Mucosa of rectum (tissue), 2 donors: ENCODE measurements at regions not wholly inside any gene's neighbourhood (a gene's known extent, or its start where the extent isn't known, plus 50 kb on each side); places are given as distances from the start of the nearest gene placed in this dataset.

Experiments used
- H3K27ac ChIP-seq, 2 donors: one replicate each; pipeline ENCODE4 v1.7.0; 2013; ENCODE audit warnings: inconsistent platforms in 2 of 2, low read depth in 2 of 2, low read length in 2 of 2
- H3K27me3 ChIP-seq, 2 donors: one replicate each; pipeline ENCODE4 v1.7.0; 2013; ENCODE audit warnings: low read length in 2 of 2; ENCODE audit not compliant: control insufficient read depth in 2 of 2, insufficient read depth in 2 of 2
- H3K36me3 ChIP-seq, 2 donors: one replicate each; pipeline ENCODE4 v1.7.0; 2013; ENCODE audit warnings: low read length in 2 of 2; ENCODE audit not compliant: control insufficient read depth in 2 of 2, insufficient read depth in 2 of 2
- H3K4me1 ChIP-seq, 2 donors: one replicate each; pipeline ENCODE4 v1.7.0; 2013; ENCODE audit warnings: low read length in 2 of 2, mild to moderate bottlenecking in 1 of 2; ENCODE audit not compliant: control insufficient read depth in 2 of 2, insufficient read depth in 2 of 2
- H3K4me3 ChIP-seq, 2 donors: one replicate each; pipeline ENCODE4 v1.7.0; 2013; ENCODE audit warnings: low read length in 2 of 2
- H3K9ac ChIP-seq, 2 donors: one replicate each; pipeline ENCODE4 v1.7.0; 2013; ENCODE audit warnings: low read length in 2 of 2, low read depth in 1 of 2, mild to moderate bottlenecking in 1 of 2
- H3K9me3 ChIP-seq, 2 donors: one replicate each; pipeline ENCODE4 v1.7.0; 2013; ENCODE audit warnings: low read length in 2 of 2; ENCODE audit not compliant: control insufficient read depth in 2 of 2
- donor health status: healthy.
- donor health status: Normal muscosa, but diverticular disease.

GRCh38 chr2:126802316-126802715 is 96.4 kb upstream of the TEX51 start:
- Histone ChIP-seq H3K9ac (no peak overlapping the region), H3K4me1 (peaks cover 2 to 4% of the 10 kb centered on the region in 2 donors), H3K27me3 (peaks cover 0 to 4% of the 10 kb centered on the region in 2 donors), H3K36me3 (no peaks in the 10 kb centered on the region), H3K9me3 (no peaks in the 10 kb centered on the region), H3K27ac (no peak overlapping the region), H3K4me3 (no peak overlapping the region)

GRCh38 chr2:126802774-126803433 is 95.8 kb upstream of the TEX51 start:
- no peak overlapping the region for H3K9ac ChIP-seq
- H3K9me3 ChIP-seq: no peaks in the 10 kb centered on the region
- no peak overlapping the region for H3K27ac ChIP-seq
- H3K4me1 ChIP-seq: peaks cover 2 to 4% of the 10 kb centered on the region in 2 donors
- peaks cover 0 to 4% of the 10 kb centered on the region in 2 donors for H3K27me3 ChIP-seq
- no peak overlapping the region for H3K4me3 ChIP-seq
- H3K36me3 ChIP-seq: no peaks in the 10 kb centered on the region

- H3K36me3 ChIP-seq: no peaks in the 10 kb centered on the region
- no peaks in the 10 kb centered on the region for H3K9me3 ChIP-seq
- H3K27me3 ChIP-seq: peaks cover 0 to 2% of the 10 kb centered on the region in 2 donors
- H3K27ac ChIP-seq: no peak overlapping the region
- peaks cover 2 to 4% of the 10 kb centered on the region in 2 donors for H3K4me1 ChIP-seq
- no peak overlapping the region for H3K9ac ChIP-seq
- H3K4me3 ChIP-seq: no peak overlapping the region
Measured at GRCh38 chr2:126803434-126803775, 95.3 kb upstream of the TEX51 start.

- Histone ChIP-seq H3K9me3 (no peaks in the 10 kb centered on the region), H3K9ac (no peak overlapping the region), H3K27me3 (no peaks in the 10 kb centered on the region), H3K4me1 (peaks cover 2 to 4% of the 10 kb centered on the region in 2 donors), H3K4me3 (no peak overlapping the region), H3K36me3 (no peaks in the 10 kb centered on the region), H3K27ac (no peak overlapping the region)
Measured at GRCh38 chr2:126804347-126804746, 94.3 kb upstream of the TEX51 start.

GRCh38 chr2:126808929-126809328 is 89.8 kb upstream of the TEX51 start:
- Histone ChIP-seq H3K27me3 (no peaks in the 10 kb centered on the region), H3K9me3 (no peaks in the 10 kb centered on the region), H3K27ac (no peak overlapping the region), H3K4me3 (no peak overlapping the region), H3K4me1 (no peaks in the 10 kb centered on the region), H3K36me3 (no peaks in the 10 kb centered on the region), H3K9ac (no peak overlapping the region)

- Histone ChIP-seq H3K9me3 (no peaks in the 10 kb centered on the region), H3K27me3 (no peaks in the 10 kb centered on the region), H3K9ac (no peak overlapping the region), H3K4me3 (no peak overlapping the region), H3K36me3 (no peaks in the 10 kb centered on the region), H3K27ac (no peak overlapping the region), H3K4me1 (no peaks in the 10 kb centered on the region)
Measured at GRCh38 chr2:126809340-126809739, 89.3 kb upstream of the TEX51 start.

- Histone ChIP-seq H3K27ac (no peak overlapping the region), H3K27me3 (no peaks in the 10 kb centered on the region), H3K4me3 (no peak overlapping the region), H3K36me3 (no peaks in the 10 kb centered on the region), H3K9ac (no peak overlapping the region), H3K9me3 (no peaks in the 10 kb centered on the region), H3K4me1 (no peaks in the 10 kb centered on the region)
Measured at GRCh38 chr2:126810001-126810400, 88.7 kb upstream of the TEX51 start.

GRCh38 chr2:126811101-126811500 is 87.6 kb upstream of the TEX51 start:
- H3K9ac ChIP-seq: no peak overlapping the region
- no peaks in the 10 kb centered on the region for H3K27me3 ChIP-seq
- H3K36me3 ChIP-seq: no peaks in the 10 kb centered on the region
- no peaks in the 10 kb centered on the region for H3K9me3 ChIP-seq
- no peaks in the 10 kb centered on the region for H3K4me1 ChIP-seq
- H3K4me3 ChIP-seq: no peak overlapping the region
- no peak overlapping the region for H3K27ac ChIP-seq

GRCh38 chr2:126817172-126817571 is 81.5 kb upstream of the TEX51 start:
- H3K36me3 ChIP-seq: no peaks in the 10 kb centered on the region
- H3K4me3 ChIP-seq: no peak overlapping the region
- H3K4me1 ChIP-seq: no peaks in the 10 kb centered on the region
- H3K9ac ChIP-seq: no peak overlapping the region
- no peaks in the 10 kb centered on the region for H3K9me3 ChIP-seq
- H3K27me3 ChIP-seq: no peaks in the 10 kb centered on the region
- H3K27ac ChIP-seq: no peak overlapping the region

GRCh38 chr2:126822115-126822514 is 76.6 kb upstream of the TEX51 start:
- Histone ChIP-seq H3K4me1 (no peaks in the 10 kb centered on the region), H3K27me3 (no peaks in the 10 kb centered on the region), H3K9ac (no peak overlapping the region), H3K4me3 (no peak overlapping the region), H3K9me3 (no peaks in the 10 kb centered on the region), H3K36me3 (no peaks in the 10 kb centered on the region), H3K27ac (no peak overlapping the region)

- Histone ChIP-seq H3K27ac (no peak overlapping the region), H3K9me3 (no peaks in the 10 kb centered on the region), H3K36me3 (no peaks in the 10 kb centered on the region), H3K4me3 (no peak overlapping the region), H3K4me1 (no peaks in the 10 kb centered on the region), H3K9ac (no peak overlapping the region), H3K27me3 (no peaks in the 10 kb centered on the region)
Measured at GRCh38 chr2:126822921-126823320, 75.8 kb upstream of the TEX51 start.
